ENCODE measurements at regions not wholly inside any gene's neighbourhood (a gene's known extent, or its start where the extent isn't known, plus 50 kb on each side); places are given as distances from the start of the nearest gene placed in this dataset.

DNA sequence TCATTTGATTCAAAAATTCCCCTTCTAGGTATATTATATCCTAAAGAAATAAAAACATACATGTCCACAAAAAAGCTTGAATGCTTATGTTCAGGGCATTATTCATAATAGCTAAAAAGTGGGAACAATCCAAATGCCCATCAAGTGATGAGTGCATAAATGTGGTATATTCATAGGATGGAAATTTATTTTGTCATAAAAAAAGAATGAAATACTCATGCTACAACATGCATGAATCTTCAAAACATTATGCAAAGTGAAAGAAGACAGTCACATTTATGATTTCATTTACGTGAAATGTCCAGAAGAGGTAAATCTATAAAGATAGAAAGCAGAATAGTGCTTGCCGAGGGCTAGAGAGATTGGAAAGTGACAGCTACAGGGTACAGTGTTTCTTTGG lies 83.6 kb upstream of the SLC25A36 start:
- TF ChIP-seq EZH2 (IDR thresholded peaks at IDR 0.05) (no peak), POLR2AphosphoS5 (IDR thresholded peaks at IDR 0.05; ENCODE audit: borderline replicate concordance, low read depth, low read length) (no peak), FOXP2 (optimal IDR thresholded peaks at IDR 0.05; ENCODE audit: control extremely low read depth, extremely low read length, insufficient read depth) (no peak)
